ENCODE measurements at regions not wholly inside any gene's neighbourhood (a gene's known extent, or its start where the extent isn't known, plus 50 kb on each side); places are given as distances from the start of the nearest gene placed in this dataset.

GRCh38 chr21:41632748-41633475 is 125.0 kb upstream of the TMPRSS2 start:
- H3K4me3 ChIP-seq (ENCODE audit: low read depth, low read length), result no peak overlapping the region
- no peak for DNase-seq (ENCODE audit: low read depth)
- TF ChIP-seq CTCF (IDR thresholded peaks at IDR 0.05; ENCODE audit: insufficient read depth, low read length), result no peak

GRCh38 chr21:41631564-41632461 is 123.9 kb upstream of the TMPRSS2 start:
- H3K4me3 ChIP-seq (ENCODE audit: low read depth, low read length), result no peak overlapping the region
- DNase-seq (ENCODE audit: low read depth), result peak; percentile 33
- TF ChIP-seq CTCF (IDR thresholded peaks at IDR 0.05; ENCODE audit: insufficient read depth, low read length), result no peak

GRCh38 chr21:41630917-41631316 is 123.0 kb upstream of the TMPRSS2 start:
- no peak for DNase-seq (ENCODE audit: low read depth)
- H3K4me3 ChIP-seq (ENCODE audit: low read depth, low read length), result no peak overlapping the region
- TF ChIP-seq CTCF (IDR thresholded peaks at IDR 0.05; ENCODE audit: insufficient read depth, low read length), result no peak

- no peak overlapping the region for H3K4me3 ChIP-seq (ENCODE audit: low read depth, low read length)
- DNase-seq (ENCODE audit: low read depth), result peak; percentile 100
- no peak for TF ChIP-seq CTCF (IDR thresholded peaks at IDR 0.05; ENCODE audit: insufficient read depth, low read length)
Measured at GRCh38 chr21:41630249-41630648, 122.3 kb upstream of the TMPRSS2 start.

GRCh38 chr21:41628256-41628655 is 120.3 kb upstream of the TMPRSS2 start:
- no peak overlapping the region for H3K4me3 ChIP-seq (ENCODE audit: low read depth, low read length)
- no peak for DNase-seq (ENCODE audit: low read depth)
- no peak for TF ChIP-seq CTCF (IDR thresholded peaks at IDR 0.05; ENCODE audit: insufficient read depth, low read length)

- no peak for TF ChIP-seq CTCF (IDR thresholded peaks at IDR 0.05; ENCODE audit: insufficient read depth, low read length)
- peak; percentile 75 for DNase-seq (ENCODE audit: low read depth)
- no peak overlapping the region for H3K4me3 ChIP-seq (ENCODE audit: low read depth, low read length)
Measured at GRCh38 chr21:41627428-41627827, 119.5 kb upstream of the TMPRSS2 start.
